ENCODE measurements at regions not wholly inside any gene's neighbourhood (a gene's known extent, or its start where the extent isn't known, plus 50 kb on each side); places are given as distances from the start of the nearest gene placed in this dataset.

DNA sequence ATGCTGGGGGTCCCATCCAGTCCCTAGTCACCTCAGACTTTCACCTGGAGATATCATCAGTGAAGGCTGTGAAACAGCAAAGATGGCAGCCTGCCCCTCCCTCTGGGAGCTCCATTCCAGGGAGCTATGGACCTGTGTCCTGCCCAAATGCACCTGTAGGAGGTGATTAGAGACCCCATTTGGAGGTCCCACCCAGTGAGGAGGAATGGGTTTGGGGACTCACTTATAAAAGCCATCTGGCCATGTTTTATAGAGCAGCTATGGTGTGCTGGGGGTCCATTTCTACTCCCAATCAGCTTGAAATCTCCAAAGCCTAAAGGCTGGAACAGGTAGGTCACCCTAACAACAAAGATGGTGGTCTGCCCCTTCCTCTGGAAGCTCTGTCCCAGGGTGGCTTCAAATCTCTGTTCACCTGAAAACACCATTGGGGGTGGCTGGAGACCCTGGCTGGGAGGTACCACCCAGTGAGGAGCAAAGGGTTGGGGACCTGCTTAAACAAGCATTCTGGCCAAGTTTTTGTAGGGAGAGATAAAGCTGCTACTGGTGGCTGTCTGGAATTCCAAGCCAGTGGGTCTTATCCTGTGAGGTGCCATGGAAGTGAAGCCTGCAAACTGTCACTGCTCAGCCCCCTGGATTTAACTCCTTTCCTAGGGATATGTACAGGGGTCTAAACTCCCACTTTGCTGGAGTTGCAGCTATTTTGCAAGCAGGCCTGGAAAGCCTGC is 182.3 kb downstream of the RASSF9 start:
- Histone ChIP-seq H3K27me3 (ENCODE audit: control insufficient read depth in 2 of 2, insufficient read depth in 2 of 2, low read length in 2 of 2) (no peaks in the 10 kb centered on the region), H3K27ac (ENCODE audit: extremely low read depth, low read depth, low read length) (no peak overlapping the region), H3K4me2 (ENCODE audit: insufficient read depth, low read length) (no peak overlapping the region), H2AFZ (ENCODE audit: low read depth, low read length) (no peak overlapping the region), H3K4me3 (no peak overlapping the region), H3K4me1 (replicated peaks in 1 of 2; ENCODE audit: control insufficient read depth in 2 of 2, insufficient read depth in 2 of 2, low read length in 2 of 2) (no peaks in the 10 kb centered on the region), H3K79me2 (ENCODE audit: control insufficient read depth, insufficient read depth, low read length) (no peaks in the 10 kb centered on the region), H4K20me1 (replicated peaks; ENCODE audit: control insufficient read depth, insufficient read depth, low read length) (no peaks in the 10 kb centered on the region), H3K9me1 (ENCODE audit: control insufficient read depth, insufficient read depth, low read length) (no peaks in the 10 kb centered on the region), H3K9me3 (replicated peaks; ENCODE audit: control insufficient read depth, insufficient read depth, low read depth, low read length) (no peaks in the 10 kb centered on the region), H3K9ac (ENCODE audit: insufficient read depth in 1 of 2, low read depth in 2 of 2, low read length in 2 of 2) (no peak overlapping the region), H3K36me3 (ENCODE audit: control insufficient read depth, insufficient read depth, low read length) (no peaks in the 10 kb centered on the region)
- intact Hi-C loops (cut with micrococcal nuclease) (no loop called here), in situ Hi-C loops (cut with MboI) (no loop called here)
- no peak for ATAC-seq
- no TSS peak for BruUV-seq (replicated peaks)
- ChIA-PET POLR2A (interaction anchor here (0.6 kb wide), 1 partner anchor 135 kb away, joined by 3 read pairs; no protein-coding TSS in a partner anchor), CTCF (ENCODE audit: low intra/inter-chr PET ratio) (no interaction called here)
- no peak for FAIRE-seq
- DNase-seq (ENCODE audit: extremely low read depth in 1 of 4, low spot score in 3 of 4) = no peak
- no peak for TF ChIP-seq NR2C2 (CRISPR knock-in tag; IDR thresholded peaks at IDR 0.05)
- TF ChIP-seq NR2C2 (tag; IDR thresholded peaks at IDR 0.05) = no peak
- no peak for TF ChIP-seq NFYB (IDR thresholded peaks at IDR 0.05; ENCODE audit: extremely low read depth, insufficient read length)
- TF ChIP-seq ZNF695 (CRISPR knock-in tag; IDR thresholded peaks at IDR 0.05) = no peak
- TF ChIP-seq SP1 (CRISPR knock-in tag; IDR thresholded peaks at IDR 0.05) = no peak
- TF ChIP-seq ADNP (tag; IDR thresholded peaks at IDR 0.05) = no peak
- TF ChIP-seq ZNF780A (CRISPR knock-in tag; IDR thresholded peaks at IDR 0.05) = no peak
- TF ChIP-seq, protein P1, sequence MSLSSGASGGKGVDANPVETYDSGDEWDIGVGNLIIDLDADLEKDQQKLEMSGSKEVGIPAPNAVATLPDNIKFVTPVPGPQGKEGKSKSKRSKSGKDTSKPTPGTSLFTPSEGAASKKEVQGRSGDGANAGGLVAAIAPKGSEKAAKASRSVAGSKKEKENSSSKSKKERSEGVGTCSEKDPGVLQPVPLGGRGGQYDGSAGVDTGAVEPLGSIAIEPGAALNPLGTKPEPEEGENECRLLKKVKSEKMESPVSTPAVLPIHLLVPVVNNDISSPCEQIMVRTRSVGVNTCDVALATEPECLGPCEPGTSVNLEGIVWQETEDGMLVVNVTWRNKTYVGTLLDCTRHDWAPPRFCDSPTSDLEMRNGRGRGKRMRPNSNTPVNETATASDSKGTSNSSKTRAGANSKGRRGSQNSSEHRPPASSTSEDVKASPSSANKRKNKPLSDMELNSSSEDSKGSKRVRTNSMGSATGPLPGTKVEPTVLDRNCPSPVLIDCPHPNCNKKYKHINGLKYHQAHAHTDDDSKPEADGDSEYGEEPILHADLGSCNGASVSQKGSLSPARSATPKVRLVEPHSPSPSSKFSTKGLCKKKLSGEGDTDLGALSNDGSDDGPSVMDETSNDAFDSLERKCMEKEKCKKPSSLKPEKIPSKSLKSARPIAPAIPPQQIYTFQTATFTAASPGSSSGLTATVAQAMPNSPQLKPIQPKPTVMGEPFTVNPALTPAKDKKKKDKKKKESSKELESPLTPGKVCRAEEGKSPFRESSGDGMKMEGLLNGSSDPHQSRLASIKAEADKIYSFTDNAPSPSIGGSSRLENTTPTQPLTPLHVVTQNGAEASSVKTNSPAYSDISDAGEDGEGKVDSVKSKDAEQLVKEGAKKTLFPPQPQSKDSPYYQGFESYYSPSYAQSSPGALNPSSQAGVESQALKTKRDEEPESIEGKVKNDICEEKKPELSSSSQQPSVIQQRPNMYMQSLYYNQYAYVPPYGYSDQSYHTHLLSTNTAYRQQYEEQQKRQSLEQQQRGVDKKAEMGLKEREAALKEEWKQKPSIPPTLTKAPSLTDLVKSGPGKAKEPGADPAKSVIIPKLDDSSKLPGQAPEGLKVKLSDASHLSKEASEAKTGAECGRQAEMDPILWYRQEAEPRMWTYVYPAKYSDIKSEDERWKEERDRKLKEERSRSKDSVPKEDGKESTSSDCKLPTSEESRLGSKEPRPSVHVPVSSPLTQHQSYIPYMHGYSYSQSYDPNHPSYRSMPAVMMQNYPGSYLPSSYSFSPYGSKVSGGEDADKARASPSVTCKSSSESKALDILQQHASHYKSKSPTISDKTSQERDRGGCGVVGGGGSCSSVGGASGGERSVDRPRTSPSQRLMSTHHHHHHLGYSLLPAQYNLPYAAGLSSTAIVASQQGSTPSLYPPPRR (CRISPR knock-in tag; IDR thresholded peaks at IDR 0.05; ENCODE audit: borderline replicate concordance) = no peak
- TF ChIP-seq RBM34 (IDR thresholded peaks at IDR 0.05; ENCODE audit: borderline replicate concordance, insufficient read depth, low read length) = no peak
- TF ChIP-seq, protein P2, sequence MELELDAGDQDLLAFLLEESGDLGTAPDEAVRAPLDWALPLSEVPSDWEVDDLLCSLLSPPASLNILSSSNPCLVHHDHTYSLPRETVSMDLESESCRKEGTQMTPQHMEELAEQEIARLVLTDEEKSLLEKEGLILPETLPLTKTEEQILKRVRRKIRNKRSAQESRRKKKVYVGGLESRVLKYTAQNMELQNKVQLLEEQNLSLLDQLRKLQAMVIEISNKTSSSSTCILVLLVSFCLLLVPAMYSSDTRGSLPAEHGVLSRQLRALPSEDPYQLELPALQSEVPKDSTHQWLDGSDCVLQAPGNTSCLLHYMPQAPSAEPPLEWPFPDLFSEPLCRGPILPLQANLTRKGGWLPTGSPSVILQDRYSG (tag; conservative IDR thresholded peaks at IDR 0.05; ENCODE audit: low read depth) = no peak
- no peak for TF ChIP-seq MTA2 (IDR thresholded peaks at IDR 0.05; ENCODE audit: low read depth)
- TF ChIP-seq, protein P3, sequence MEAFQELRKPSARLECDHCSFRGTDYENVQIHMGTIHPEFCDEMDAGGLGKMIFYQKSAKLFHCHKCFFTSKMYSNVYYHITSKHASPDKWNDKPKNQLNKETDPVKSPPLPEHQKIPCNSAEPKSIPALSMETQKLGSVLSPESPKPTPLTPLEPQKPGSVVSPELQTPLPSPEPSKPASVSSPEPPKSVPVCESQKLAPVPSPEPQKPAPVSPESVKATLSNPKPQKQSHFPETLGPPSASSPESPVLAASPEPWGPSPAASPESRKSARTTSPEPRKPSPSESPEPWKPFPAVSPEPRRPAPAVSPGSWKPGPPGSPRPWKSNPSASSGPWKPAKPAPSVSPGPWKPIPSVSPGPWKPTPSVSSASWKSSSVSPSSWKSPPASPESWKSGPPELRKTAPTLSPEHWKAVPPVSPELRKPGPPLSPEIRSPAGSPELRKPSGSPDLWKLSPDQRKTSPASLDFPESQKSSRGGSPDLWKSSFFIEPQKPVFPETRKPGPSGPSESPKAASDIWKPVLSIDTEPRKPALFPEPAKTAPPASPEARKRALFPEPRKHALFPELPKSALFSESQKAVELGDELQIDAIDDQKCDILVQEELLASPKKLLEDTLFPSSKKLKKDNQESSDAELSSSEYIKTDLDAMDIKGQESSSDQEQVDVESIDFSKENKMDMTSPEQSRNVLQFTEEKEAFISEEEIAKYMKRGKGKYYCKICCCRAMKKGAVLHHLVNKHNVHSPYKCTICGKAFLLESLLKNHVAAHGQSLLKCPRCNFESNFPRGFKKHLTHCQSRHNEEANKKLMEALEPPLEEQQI (IDR thresholded peaks at IDR 0.05) = no peak
- TF ChIP-seq RBFOX2 (IDR thresholded peaks at IDR 0.05; ENCODE audit: low read depth, low read length) = no peak
- no peak for TF ChIP-seq MXI1 (IDR thresholded peaks at IDR 0.05; ENCODE audit: low read depth, low read length)
- no peak for TF ChIP-seq LCOR (CRISPR knock-in tag; IDR thresholded peaks at IDR 0.05)
- no peak for TF ChIP-seq ZKSCAN1 (IDR thresholded peaks at IDR 0.05; ENCODE audit: low read depth, low read length)

Data from K562 (cell line).